HG03571 (cell line): ENCODE measurements at regions not wholly inside any gene's neighbourhood (a gene's known extent, or its start where the extent isn't known, plus 50 kb on each side); places are given as distances from the start of the nearest gene placed in this dataset.
"Not testable (repeated sequence)": the region's sequence is repeated elsewhere in the genome, so short reads cannot be mapped to it uniquely, and the experiment has no call there.

Experiments
- ATAC-seq: cut with Tn5 transposase; IDR thresholded peaks from one replicate; pipeline ENCODE4 v1.9.1; 2021; ENCODE audit not compliant: unreplicated experiment

DNA sequence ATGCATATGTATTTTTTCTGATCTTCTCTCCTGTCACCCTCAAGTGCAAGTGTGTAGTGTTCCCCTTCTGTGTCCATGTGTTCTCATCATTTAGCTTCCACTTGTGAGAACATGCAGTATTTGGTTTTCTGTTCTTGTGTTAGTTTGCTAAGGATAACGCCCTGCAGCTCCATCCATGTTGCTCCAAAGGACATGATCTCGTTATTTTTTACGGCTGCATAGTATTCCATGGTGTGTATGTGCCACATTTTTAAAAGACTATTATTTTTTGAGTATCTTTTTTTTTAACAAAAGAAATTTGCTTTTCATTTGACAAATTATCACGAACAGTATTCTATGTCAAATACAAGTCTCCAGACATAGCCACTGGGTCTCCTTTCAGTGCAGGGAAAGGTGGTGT lies 110.1 kb upstream of the ZNF746 start:
- ATAC-seq, result no peak

GRCh38 chr7:149606826-149607225 lies 109.2 kb upstream of the ZNF746 start:
- ATAC-seq, result no peak

GRCh38 chr7:149605696-149606095 lies 108.1 kb upstream of the ZNF746 start:
- no peak for ATAC-seq

GRCh38 chr7:149604521-149604920 lies 106.9 kb upstream of the ZNF746 start:
- ATAC-seq, result no peak

GRCh38 chr7:149600669-149601330 lies 103.2 kb upstream of the ZNF746 start:
- ATAC-seq, result peak; percentile 96

- peak; percentile 31 for ATAC-seq
These were observed 102.1 kb upstream of the ZNF746 start for GRCh38 chr7:149599636-149600206.

DNA sequence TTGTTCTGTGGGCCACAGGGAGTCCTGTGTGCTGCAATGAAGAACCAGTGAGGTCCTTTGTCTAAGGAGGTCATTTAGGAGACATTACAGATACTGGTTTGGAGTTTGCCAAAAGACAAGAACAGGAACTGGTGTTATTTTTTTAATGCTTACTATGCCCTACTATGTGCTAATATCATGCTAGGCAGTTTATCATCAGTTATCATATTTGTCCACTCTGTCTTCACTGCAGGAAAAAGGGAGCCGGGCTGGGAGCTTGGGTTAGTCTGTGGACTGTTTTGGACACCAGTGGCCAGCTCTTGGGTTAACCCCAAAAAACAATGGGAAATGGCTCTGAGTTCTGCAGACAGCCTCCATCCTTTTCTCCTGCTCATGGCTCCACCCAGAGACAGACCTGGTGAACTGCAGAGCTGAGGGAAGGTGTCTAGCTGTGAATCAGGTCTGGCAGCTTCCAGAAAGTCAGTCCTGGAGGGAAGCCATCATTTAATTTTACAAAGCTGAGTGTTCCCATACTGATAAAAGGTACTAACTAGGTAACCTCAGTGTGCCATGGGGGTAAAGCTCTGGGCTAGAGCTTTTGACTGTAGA lies 101.2 kb upstream of the ZNF746 start:
- ATAC-seq, result no peak

DNA sequence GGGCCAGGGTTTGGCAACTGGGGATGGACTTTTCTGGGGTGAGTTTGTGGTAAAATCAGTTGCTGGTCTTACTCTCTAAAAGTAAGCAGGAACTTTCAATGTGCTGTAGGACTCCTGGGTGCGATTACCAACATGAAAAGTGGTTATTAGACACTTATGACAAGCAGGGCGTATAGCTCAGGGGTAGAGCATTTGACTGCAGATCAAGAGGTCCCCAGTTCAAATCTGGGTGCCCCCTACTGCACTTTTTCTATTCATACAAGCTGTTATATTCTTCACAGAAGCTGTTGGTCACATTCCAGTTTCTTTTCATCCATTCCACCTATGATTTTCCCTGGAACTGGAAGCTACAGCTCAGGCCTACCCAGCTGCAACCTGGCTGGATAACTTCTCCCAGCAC lies 100.2 kb upstream of the ZNF746 start:
- ATAC-seq, result not testable (repeated sequence)

DNA sequence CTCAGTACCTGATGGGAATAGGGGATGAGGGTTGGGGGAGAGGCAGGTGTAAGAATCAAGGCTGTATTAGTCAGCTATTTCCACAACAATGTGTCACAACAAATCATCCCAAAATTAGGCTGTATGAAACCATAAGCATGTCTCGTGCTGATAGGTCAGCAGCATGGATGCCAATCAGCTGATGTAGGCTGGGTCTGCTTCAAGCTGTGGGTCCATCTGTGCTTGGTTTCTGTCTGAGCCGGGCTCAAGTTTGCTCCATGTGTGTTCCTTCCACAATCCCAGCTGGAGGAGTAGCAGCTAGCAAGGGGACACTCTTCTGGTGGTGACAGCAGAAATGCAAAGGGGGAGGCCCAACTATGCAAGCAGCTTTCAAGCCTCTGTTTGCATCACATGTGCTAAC lies 97.9 kb upstream of the ZNF746 start:
- no peak for ATAC-seq

DNA sequence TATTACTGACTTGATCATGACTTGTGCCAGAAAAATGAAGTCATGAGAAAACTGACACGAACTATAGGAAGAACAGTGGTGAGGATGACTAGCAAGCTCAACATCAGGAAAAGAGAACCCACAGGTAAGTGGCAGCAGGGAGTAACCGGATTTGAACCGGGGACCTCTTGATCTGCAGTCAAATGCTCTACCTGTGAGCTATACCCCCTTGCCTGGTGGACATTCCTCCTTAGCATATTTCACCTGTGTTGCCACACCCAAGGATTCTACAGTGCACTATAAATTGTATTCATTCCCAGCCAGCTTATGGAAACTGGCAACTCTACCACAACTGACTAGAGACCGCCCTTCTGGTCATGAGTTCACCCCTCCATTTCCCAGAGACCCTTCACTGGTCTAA lies 97.5 kb upstream of the ZNF746 start:
- ATAC-seq, result no peak

DNA sequence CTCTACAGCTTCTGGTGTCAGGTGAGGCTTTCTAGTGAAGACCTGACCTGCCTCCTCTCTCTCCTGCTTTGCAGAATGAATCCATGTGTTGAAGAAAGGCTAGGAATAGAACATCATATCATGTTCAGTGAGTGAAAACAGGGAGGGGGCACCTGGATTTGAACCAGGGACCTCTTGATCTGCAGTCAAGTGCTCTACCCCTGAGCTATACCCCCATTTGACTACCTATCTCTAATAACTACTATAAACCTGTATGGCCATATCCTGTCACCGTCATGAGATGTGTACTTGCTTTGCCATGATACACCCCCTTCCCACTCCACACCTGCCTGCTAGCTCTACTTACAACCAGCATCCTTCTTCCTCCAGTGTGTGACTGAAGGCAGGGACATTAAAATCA lies 91.3 kb upstream of the ZNF746 start:
- ATAC-seq, result no peak

DNA sequence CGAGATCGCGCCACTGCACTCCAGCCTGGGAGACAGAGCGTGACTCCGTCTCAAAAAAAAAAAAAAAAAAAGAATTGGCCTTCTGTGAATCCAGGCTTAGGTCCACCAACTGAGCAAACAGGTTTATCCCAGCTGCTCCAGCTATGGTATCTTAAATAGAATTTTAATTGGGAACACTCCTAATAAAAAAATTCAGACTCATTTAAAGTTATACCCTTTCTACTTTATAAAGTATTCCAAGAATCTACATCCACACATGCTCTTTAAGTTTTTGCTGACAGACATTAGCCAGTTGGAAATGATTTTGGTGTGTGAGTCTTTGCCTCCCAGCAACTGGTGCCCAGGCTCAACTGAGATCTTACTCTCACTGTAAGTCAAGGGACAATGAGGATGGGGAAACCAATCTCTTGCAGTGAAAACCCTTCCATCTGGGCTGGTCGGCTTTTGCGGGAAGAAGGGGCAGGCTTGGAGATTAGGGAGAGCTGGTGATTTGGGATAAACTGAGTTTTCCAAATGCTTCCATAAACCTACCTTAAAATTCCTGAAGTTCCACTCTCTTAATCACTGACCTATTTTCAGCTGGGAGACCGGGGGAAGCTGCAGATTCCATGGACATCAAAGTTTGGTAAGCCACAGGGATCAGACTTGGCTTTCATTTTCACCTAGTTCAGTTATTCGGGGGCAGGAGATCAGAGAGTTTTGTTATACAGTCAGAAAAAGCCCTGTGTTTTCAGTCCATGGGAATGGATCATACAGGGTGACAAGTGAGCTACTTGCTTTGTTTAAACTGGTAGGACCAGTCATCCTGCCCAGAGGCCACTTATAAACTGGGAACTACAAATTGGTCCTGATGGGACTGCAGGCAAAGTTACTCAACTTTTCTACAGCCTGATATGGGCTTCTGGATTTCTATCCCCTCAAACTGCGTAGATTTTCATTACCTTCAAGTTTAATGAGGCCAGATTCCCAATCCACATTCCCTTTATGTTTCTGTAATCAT lies 89.3 kb upstream of the ZNF746 start:
- no peak for ATAC-seq

- ATAC-seq, result no peak
These were observed 86.9 kb upstream of the ZNF746 start for GRCh38 chr7:149584530-149584929.

GRCh38 chr7:149584009-149584408 lies 86.4 kb upstream of the ZNF746 start:
- ATAC-seq, result no peak

DNA sequence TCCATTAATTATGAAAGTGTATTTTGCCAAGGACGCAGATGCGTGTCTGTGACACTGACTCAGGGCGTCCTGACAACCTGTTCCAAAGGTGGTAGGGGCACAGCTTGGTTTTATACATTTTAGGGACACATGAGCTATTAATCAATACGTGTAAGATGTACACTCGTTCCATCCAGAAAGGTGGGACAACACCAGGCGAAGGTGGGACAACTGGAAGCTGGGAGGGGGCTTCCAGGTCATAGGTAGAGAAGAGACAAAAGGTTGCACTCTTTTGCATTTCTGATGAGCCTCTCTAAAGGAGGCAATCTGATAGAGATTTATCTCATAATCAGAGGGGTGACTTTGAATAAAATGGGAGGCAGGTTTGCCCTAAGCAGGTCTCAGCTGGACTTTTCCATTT lies 82.7 kb upstream of the ZNF746 start:
- ATAC-seq, result no peak

- not testable (repeated sequence) for ATAC-seq
These were observed 81.8 kb upstream of the ZNF746 start for GRCh38 chr7:149579365-149579764.

DNA sequence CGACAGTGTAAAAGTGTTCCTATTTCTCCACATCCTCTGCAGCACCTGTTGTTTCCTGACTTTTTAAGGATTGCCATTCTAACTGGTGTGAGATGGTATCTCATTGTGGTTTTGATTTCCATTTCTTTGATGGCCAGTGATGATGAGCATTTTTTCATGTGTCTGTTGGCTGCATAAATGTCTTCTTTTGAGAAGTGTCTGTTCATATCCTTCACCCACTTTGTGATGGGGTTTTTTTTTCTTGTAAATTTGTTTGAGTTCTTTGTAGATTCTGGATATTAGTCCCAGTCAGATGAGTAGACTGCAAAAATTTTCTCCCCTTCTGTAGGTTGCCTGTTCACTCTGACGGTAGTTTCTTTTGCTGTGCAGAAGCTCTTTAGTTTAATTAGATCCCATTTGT lies 76.8 kb upstream of the ZNF746 start:
- not testable (repeated sequence) for ATAC-seq

DNA sequence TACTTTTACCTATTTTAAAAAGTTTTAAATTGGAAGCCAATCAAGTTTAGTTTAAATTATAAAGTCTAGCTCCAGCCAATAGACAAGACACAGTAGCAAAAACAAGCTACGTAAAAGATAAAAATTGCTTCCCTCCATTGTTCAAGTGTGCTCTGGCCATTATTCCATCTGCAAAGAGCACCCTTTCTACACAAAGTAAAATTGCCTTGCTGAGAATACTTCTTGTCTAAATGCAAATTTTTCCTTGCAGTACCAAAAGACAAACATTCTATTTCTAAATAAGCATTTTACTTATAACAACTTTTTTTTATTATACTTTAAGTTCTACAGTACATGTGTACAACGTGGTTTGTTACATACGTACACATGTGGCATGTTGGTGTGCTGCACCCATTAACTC lies 75.9 kb upstream of the ZNF746 start:
- ATAC-seq, result no peak

- not testable (repeated sequence) for ATAC-seq
These were observed 75.3 kb upstream of the ZNF746 start for GRCh38 chr7:149572920-149573319.

DNA sequence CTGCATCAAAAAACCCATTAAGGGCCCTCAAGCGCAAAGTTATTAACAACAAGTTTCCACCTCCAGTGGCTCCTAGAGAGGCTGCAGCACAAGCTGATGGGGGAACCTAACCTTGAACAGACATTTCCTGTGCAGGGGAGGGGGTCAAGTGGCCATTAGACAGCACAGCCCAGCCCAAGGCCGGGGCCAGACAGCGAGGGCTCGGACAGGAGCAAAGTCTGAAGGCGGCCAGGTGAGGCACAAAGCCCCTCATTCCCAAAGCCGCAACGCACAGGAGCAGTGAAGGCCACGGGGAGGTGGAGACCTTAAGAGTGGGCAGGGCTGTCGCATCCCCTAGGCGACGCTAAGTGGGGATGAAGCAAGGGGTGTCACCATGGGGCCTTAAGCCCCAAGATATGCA lies 73.2 kb upstream of the ZNF746 start:
- ATAC-seq, result no peak

GRCh38 chr7:149569726-149570422 lies 72.3 kb upstream of the ZNF746 start:
- ATAC-seq, result no peak
